ENCODE measurements at regions not wholly inside any gene's neighbourhood (a gene's known extent, or its start where the extent isn't known, plus 50 kb on each side); places are given as distances from the start of the nearest gene placed in this dataset.

DNA sequence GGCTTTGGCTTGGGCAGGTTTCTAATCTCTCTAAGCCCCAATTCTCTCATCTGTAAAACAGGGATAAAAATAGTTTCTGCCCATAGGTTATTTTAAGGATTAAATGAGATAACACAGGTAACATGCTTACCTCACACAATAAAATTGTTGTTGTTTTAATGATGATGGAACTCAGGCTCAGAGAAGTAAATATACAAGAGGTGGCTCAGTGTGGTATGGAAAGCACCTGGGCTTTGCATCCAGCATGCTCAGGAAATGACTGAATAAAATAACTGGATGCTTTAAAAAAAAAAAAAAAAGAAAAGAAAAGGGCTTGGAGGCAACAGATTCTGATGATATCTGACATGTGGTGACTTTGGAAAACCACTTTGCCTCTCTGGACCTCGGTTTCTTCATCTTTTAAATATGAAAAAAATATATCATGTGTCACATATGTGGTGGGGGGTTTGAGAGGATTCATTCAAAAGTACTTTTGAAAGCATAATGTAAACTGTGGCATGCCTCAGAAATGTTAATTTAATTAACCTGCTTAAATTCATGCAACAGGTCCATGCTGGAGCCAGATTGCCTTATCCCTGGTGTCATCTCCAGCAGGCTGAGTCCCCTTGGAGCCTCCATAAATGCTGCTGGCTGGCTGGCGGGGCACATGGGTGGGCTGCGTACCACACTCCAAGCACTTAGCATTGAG is 112.8 kb upstream of the CDC42EP3 start:
- no peak for TF ChIP-seq POLR2A (IDR thresholded peaks at IDR 0.05)
- TF ChIP-seq CTCF (IDR thresholded peaks at IDR 0.05), result no peak
- no peak for TF ChIP-seq EP300 (IDR thresholded peaks at IDR 0.05)
